Kidney (tissue), 13 donors: ENCODE measurements at regions not wholly inside any gene's neighbourhood (a gene's known extent, or its start where the extent isn't known, plus 50 kb on each side); places are given as distances from the start of the nearest gene placed in this dataset.
A peak's percentile ranks its signal among the peaks of the same experiment; 100 is the strongest.

Experiments used
- DNase-seq, 5 donors: peaks; one replicate each; pipeline ENCODE4 v3.0.0-alpha.2; 2013 to 2020
- FAIRE-seq: peaks from 2 replicates; lab custom pipeline; 2012; peaks lifted over from hg19 to GRCh38; lab: Jason Lieb, UNC
- H3K27ac ChIP-seq, 2 donors: one replicate each; pipeline ENCODE4 v1.7.0; 2013; ENCODE audit warnings: low read depth in 2 of 2, low read length in 2 of 2, inconsistent platforms in 1 of 2
- H3K27me3 ChIP-seq: one replicate; pipeline ENCODE4 v1.7.1; 2013; ENCODE audit warnings: low read length, inconsistent platforms; ENCODE audit not compliant: control insufficient read depth, insufficient read depth
- H3K36me3 ChIP-seq, 3 donors: one replicate each; pipeline versions ENCODE4 v1.7.0 to v1.7.1; 2013; ENCODE audit warnings: low read length in 3 of 3, control low read depth in 1 of 3, inconsistent platforms in 1 of 3; ENCODE audit not compliant: insufficient read depth in 3 of 3, control insufficient read depth in 2 of 3
- H3K4me1 ChIP-seq, 3 donors: one replicate each; pipeline versions ENCODE4 v1.7.0 to v1.7.1; 2013; ENCODE audit warnings: low read length in 3 of 3, inconsistent platforms in 1 of 3, low read depth in 1 of 3; ENCODE audit not compliant: control insufficient read depth in 2 of 3, insufficient read depth in 2 of 3
- H3K4me3 ChIP-seq, 3 donors: one replicate each; pipeline versions ENCODE4 v1.7.0 to v1.8.1; 2013; ENCODE audit warnings: low read length in 3 of 3, control low read depth in 1 of 3, inconsistent platforms in 1 of 3
- H3K9ac ChIP-seq, 3 donors: one replicate each; pipeline versions ENCODE4 v1.7.0 to v1.7.1; 2013; ENCODE audit warnings: low read length in 3 of 3, control low read depth in 1 of 3, inconsistent platforms in 1 of 3
- H3K9me3 ChIP-seq, 3 donors: one replicate each; pipeline versions ENCODE4 v1.7.0 to v1.7.1; 2013; ENCODE audit warnings: low read length in 3 of 3, control low read depth in 1 of 3, inconsistent platforms in 1 of 3; ENCODE audit not compliant: control insufficient read depth in 2 of 3, insufficient read depth in 1 of 3
- CTCF ChIP-seq: IDR thresholded peaks from 3 replicates; pipeline ENCODE4 v1.5.1; 2012; ENCODE audit warnings: mild to moderate bottlenecking, moderate library complexity, borderline replicate concordance; ENCODE audit not compliant: insufficient read depth; ENCODE audit errors: extremely low read depth
- intact Hi-C: fragments of 100-400 bp; cut with DNase I; formaldehyde crosslinking; loops from one replicate; pipeline ENCODE4 v1.11.1; 2022
- donor health status: control.
- donor health status: control.
- donor health status: control.
- donor health status: control.
- donor health status: control.
- donor health status: DM: yes; HTN: yes; CAD: no.
- donor health status: Normal renal cell carcinoma (clear cell type).

- peak in 1 of 5 donors; percentile 15 for DNase-seq
- intact Hi-C loops, result no loop called here
Observed at GRCh38 chr10:70954381-70955176, 66.2 kb upstream of the PCBD1 start.

GRCh38 chr10:70956029-70956759 is 67.8 kb upstream of the PCBD1 start:
- H3K27me3 ChIP-seq, result no peaks in the 10 kb centered on the region
- H3K4me1 ChIP-seq, result no peaks in the 10 kb centered on the region
- no peak overlapping the region for H3K27ac ChIP-seq
- H3K36me3 ChIP-seq, result no peaks in the 10 kb centered on the region
- no peaks in the 10 kb centered on the region for H3K9me3 ChIP-seq
- FAIRE-seq (no peak), DNase-seq (peak in 1 of 5 donors; percentile 8)
- TF ChIP-seq CTCF, result no peak
- H3K9ac ChIP-seq, result no peak overlapping the region
- H3K4me3 ChIP-seq, result no peak overlapping the region
- intact Hi-C loops, result no loop called here

More at GRCh38 chr10:70954381-70955176, 66.2 kb upstream of the PCBD1 start:
- Histone ChIP-seq H3K9me3 (no peaks in the 10 kb centered on the region), H3K4me3 (no peak overlapping the region), H3K9ac (no peak overlapping the region), H3K36me3 (no peaks in the 10 kb centered on the region), H3K27me3 (no peaks in the 10 kb centered on the region), H3K27ac (no peak overlapping the region), H3K4me1 (no peaks in the 10 kb centered on the region)
- TF ChIP-seq CTCF, result no peak
- no peak for FAIRE-seq

GRCh38 chr10:70958396-70958795 is 70.0 kb upstream of the PCBD1 start:
- peak in 1 of 5 donors; percentile 7 for DNase-seq
- intact Hi-C loops, result no loop called here
- H3K27me3 ChIP-seq, result no peaks in the 10 kb centered on the region
- no peak overlapping the region for H3K4me3 ChIP-seq
- H3K27ac ChIP-seq, result no peak overlapping the region
- H3K9ac ChIP-seq, result no peak overlapping the region
- TF ChIP-seq CTCF, result no peak
- no peak for FAIRE-seq
- H3K36me3 ChIP-seq, result no peaks in the 10 kb centered on the region
- H3K9me3 ChIP-seq, result no peaks in the 10 kb centered on the region
- no peaks in the 10 kb centered on the region for H3K4me1 ChIP-seq
